Endothelial cell of umbilical vein (primary cell): ENCODE measurements at regions not wholly inside any gene's neighbourhood (a gene's known extent, or its start where the extent isn't known, plus 50 kb on each side); places are given as distances from the start of the nearest gene placed in this dataset.

ENCODE experiments used
- EZH2 ChIP-seq: IDR thresholded peaks from 2 replicates; pipeline ENCODE4 v1.6.1; 2012; ENCODE audit warnings: borderline replicate concordance, low read depth, mild to moderate bottlenecking, moderate library complexity, low read length, inconsistent platforms; ENCODE audit not compliant: severe bottlenecking
- FOS ChIP-seq: IDR thresholded peaks from 2 replicates; pipeline ENCODE4 v1.6.1; 2011; ENCODE audit warnings: mild to moderate bottlenecking, low read length, moderate library complexity, borderline replicate concordance; ENCODE audit not compliant: insufficient read depth
- JUN ChIP-seq: IDR thresholded peaks from 2 replicates; pipeline ENCODE4 v1.6.1; 2011; ENCODE audit warnings: borderline replicate concordance, low read depth; ENCODE audit not compliant: insufficient read length, insufficient read depth
- MYC ChIP-seq: IDR thresholded peaks from one replicate; pipeline ENCODE4 v1.6.1; 2011; ENCODE audit warnings: mild to moderate bottlenecking, low read depth, low read length
- POLR2A ChIP-seq: IDR thresholded peaks from 2 replicates; pipeline ENCODE4 v1.6.1; 2012; ENCODE audit warnings: low read depth, mild to moderate bottlenecking, control low read depth, low read length
- POLR2AphosphoS5 ChIP-seq: IDR thresholded peaks from 2 replicates; pipeline ENCODE4 v1.6.1; 2012; ENCODE audit warnings: low read depth, mild to moderate bottlenecking, control low read depth, low read length, moderate library complexity; ENCODE audit not compliant: insufficient read depth
- TF ChIP-seq, protein P1 (sequence below), 2 donors: IDR thresholded peaks; 1 replicate in 1 of 2; 2 replicates in 1 of 2; pipeline ENCODE4 v1.5.1; 2011; ENCODE audit warnings: low read length in 2 of 2, mild to moderate bottlenecking in 2 of 2, moderate library complexity in 2 of 2, control low read depth in 1 of 2, inconsistent platforms in 1 of 2, low read depth in 1 of 2; ENCODE audit not compliant: insufficient read depth in 1 of 2; ENCODE audit errors: extremely low read depth in 1 of 2
- TF ChIP-seq, protein P2 (sequence below): IDR thresholded peaks from 2 replicates; pipeline ENCODE4 v1.6.1; 2011; ENCODE audit not compliant: insufficient read depth, insufficient read length

DNA sequence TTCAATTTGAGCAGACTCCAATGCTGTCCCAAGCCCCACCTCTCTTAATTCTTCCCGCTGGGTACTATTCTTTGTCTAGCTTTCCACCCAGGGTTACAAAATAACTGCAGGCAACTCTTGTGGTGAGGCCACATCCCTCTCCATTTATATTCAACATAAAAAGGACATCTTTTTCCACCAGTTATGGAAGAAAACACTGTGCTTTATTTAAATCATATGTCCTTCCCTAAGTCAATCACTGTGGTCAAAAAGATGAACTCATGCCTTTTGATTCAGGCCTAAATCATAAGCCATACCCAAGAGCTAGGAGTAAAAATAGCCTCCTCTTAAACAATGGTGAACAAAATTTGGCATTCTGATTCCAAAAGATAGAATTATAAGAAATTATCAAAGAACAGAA, 386.0 kb downstream of the SEMA3D start:
- TF ChIP-seq POLR2AphosphoS5 (no peak), POLR2A (no peak), EZH2 (no peak), MYC (no peak), FOS (no peak), JUN (no peak)
- TF ChIP-seq, protein P1, sequence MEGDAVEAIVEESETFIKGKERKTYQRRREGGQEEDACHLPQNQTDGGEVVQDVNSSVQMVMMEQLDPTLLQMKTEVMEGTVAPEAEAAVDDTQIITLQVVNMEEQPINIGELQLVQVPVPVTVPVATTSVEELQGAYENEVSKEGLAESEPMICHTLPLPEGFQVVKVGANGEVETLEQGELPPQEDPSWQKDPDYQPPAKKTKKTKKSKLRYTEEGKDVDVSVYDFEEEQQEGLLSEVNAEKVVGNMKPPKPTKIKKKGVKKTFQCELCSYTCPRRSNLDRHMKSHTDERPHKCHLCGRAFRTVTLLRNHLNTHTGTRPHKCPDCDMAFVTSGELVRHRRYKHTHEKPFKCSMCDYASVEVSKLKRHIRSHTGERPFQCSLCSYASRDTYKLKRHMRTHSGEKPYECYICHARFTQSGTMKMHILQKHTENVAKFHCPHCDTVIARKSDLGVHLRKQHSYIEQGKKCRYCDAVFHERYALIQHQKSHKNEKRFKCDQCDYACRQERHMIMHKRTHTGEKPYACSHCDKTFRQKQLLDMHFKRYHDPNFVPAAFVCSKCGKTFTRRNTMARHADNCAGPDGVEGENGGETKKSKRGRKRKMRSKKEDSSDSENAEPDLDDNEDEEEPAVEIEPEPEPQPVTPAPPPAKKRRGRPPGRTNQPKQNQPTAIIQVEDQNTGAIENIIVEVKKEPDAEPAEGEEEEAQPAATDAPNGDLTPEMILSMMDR (IDR thresholded peaks at IDR 0.05; ENCODE audit: extremely low read depth in 1 of 2, insufficient read depth in 1 of 2, low read depth in 1 of 2, low read length in 2 of 2): no peak
- TF ChIP-seq, protein P2, sequence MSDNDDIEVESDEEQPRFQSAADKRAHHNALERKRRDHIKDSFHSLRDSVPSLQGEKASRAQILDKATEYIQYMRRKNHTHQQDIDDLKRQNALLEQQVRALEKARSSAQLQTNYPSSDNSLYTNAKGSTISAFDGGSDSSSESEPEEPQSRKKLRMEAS: no peak
